GM18517 (cell line): ENCODE measurements at regions not wholly inside any gene's neighbourhood (a gene's known extent, or its start where the extent isn't known, plus 50 kb on each side); places are given as distances from the start of the nearest gene placed in this dataset.
A peak's percentile ranks its signal among the peaks of the same experiment; 100 is the strongest.

ENCODE experiments used
- ATAC-seq: cut with Tn5 transposase; IDR thresholded peaks from one replicate; pipeline ENCODE4 v1.9.1; 2021; ENCODE audit warnings: mild to moderate bottlenecking, moderate library complexity; ENCODE audit not compliant: unreplicated experiment

GRCh38 chr4:116872941-116873340 lies 212.4 kb downstream of the TRAM1L1 start:
- ATAC-seq = no peak

GRCh38 chr4:116872308-116872707 lies 213.1 kb downstream of the TRAM1L1 start:
- no peak for ATAC-seq

- no peak for ATAC-seq
These were observed 214.7 kb downstream of the TRAM1L1 start for GRCh38 chr4:116870686-116871085.

DNA sequence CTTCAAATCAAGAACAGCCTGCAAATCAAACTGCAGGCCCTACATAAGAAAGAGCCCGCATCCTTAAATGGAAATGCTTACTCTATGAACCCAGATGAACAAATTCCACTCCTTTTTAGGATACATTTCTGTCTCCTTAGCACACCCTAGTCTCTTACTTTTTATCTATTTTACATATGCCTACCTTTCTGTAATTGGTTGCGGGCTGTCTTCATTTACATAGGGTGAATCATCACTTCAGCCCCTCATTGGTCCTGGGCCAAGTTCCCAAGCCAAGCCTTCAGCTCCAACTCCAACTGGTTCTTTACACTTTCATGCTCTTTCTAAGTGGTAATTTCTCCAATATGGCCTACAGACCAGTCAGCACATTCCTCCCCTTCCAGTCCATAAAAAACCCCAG lies 219.3 kb downstream of the TRAM1L1 start:
- ATAC-seq = no peak

DNA sequence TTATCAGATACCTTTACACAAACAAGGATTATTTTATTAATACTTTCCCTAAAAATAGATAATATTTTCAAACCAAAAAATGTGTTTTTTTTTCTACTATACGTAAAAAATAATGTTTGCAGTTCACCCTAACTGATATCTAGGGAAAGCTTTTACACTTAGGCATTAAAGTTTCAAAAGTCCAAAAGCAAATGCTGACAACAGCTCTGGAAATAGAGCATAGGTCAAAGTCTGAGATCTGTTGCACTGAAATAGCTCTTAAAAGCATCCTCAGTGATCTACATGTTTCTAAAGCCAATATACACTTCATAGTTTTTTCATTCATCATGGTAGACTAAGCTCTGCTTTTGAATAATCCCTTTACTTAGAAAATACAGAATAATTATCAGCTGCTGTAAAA lies 222.8 kb downstream of the TRAM1L1 start:
- ATAC-seq = no peak

GRCh38 chr4:116860891-116861290 lies 224.5 kb downstream of the TRAM1L1 start:
- ATAC-seq = no peak

DNA sequence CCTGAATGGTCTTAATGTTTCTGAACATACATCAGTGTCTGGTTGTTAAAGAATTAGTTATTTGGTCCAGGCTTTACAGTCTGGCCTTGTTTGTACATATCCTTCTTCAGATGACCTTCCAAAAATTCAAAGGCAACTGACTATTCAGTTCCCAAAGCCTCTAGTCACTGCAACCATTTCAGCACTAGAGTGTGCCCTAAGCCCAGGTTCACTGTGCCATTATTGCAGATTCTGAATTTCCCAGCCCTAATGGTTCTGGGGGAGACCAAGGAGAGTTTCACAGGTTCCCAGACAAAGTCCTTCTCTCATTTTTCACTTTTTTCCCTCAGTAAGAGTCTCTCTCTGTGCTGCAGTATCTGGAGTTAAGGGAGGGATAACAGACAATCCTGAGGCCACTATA lies 235.8 kb downstream of the TRAM1L1 start:
- ATAC-seq = no peak

- ATAC-seq = no peak
These were observed 237.8 kb downstream of the TRAM1L1 start for GRCh38 chr4:116847616-116848015.

DNA sequence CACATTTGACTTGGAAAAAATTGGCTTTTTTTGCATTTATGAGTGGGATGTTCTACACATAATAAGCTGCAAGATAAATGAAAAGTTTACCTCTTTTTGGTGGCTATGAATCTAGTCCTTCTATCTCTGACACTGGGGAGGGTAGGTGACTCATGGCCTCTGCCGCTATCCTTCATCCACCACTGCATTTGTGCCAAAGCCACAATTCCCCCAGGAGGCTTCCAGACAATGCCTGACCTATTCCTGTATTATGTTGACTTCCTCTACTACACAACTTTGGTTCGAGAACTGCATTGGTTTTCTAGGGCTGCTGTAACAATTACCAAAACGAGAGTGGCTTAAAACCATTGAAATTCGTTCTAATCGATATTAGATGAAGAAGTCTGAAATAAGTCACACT lies 245.6 kb downstream of the TRAM1L1 start:
- ATAC-seq = no peak

- ATAC-seq = no peak
These were observed 246.8 kb downstream of the TRAM1L1 start for GRCh38 chr4:116838609-116839008.

DNA sequence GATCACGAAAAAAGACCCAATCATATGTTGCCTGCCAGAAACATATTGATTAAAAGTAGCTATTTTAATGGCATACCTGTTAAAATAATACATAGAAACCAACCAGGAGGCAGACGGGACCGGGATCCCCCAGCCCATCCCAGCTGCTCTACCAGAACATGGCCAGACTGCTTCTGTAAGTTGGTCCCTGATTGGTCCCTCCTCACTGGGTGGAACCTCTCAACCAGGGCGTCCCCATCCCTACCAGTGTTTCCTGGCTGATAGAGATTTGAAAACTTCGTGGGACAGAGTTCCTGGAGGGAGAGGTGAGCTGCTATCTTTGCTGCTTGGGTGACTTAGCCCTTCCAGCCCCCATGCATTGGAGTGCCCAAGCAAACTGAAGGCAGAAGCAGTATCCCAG lies 256.2 kb downstream of the TRAM1L1 start:
- no peak for ATAC-seq

- no peak for ATAC-seq
These were observed 261.2 kb downstream of the TRAM1L1 start for GRCh38 chr4:116824172-116824571.

DNA sequence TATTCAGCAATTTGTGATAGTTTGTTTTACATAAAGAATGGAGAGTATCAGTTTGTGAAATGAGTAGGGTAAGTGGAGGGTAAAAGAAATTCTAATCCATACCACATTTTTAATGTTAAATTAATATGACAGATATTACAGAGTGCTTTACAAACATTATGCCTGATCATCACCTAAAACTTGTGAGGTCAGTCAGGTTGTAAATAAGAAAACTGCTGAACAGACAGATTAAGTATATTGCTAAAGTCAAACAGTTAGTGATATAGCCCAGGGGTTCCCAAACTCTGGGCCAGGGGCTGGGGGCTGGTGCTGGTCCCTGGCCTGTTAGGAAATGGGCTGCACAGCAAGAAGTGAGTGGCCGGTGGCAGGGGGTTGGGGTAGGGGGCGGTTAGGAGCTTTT lies 273.6 kb downstream of the TRAM1L1 start:
- ATAC-seq = no peak

DNA sequence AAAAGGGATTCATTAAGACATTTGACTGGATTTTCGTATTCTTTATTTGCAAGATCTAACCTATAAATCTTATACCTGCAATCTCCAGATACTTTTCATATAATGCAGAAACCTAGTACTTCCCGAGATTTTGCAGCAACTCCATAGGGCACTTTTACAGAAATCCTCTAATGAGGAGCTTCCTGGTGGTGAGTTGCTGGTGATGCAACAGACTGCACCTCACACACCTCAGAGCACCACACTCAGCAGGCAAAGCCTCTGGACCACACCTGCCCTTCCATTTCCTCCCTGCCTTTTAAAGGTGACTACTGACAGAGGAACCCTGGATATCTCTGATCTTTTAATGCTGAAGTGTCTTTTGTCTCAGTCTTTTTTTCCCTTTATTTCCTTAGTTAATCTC lies 289.4 kb downstream of the TRAM1L1 start:
- ATAC-seq = no peak

GRCh38 chr4:116788723-116789122 lies 296.7 kb downstream of the TRAM1L1 start:
- no peak for ATAC-seq

- no peak for ATAC-seq
These were observed 330.3 kb downstream of the TRAM1L1 start for GRCh38 chr4:116755051-116755450.

DNA sequence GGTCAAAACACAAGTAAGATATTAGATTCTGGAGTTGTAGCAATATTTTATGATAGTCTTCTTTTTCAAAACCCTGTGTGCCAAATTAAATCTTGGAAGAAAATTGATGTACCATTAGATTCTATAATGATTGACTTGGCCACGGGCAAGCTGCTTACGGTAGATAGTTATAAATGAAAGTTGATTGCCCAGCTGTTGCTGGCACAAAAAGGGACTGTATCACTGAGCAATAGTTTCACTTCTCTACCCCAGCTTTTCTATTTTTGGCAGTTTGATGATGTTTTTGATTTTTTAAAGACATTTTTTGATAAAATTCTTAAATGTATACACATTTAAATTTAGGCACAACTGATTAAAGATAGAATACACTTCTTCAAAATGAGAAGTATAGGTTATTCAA lies 333.3 kb downstream of the TRAM1L1 start:
- ATAC-seq = no peak

DNA sequence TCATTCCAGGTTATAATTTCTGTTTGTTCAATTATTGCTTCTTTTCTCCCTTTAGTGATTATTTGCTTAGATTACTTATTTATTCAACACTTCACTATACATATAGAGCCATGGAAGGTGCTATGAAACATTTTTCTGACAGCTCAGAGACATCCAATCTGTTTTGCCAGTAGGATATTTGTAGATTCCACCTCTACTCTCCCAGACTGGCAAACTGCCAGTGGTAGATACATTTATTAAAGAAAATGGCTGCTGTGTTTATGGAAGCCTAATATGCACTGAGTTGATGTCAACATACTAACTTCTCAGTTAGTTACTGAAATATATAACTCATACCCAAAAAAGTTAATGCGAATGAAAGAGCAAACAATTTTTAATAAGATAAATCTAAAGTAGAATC lies 348.6 kb downstream of the TRAM1L1 start:
- no peak for ATAC-seq

GRCh38 chr4:116734178-116734577 lies 351.2 kb downstream of the TRAM1L1 start:
- no peak for ATAC-seq

- ATAC-seq = no peak
These were observed 352.0 kb downstream of the TRAM1L1 start for GRCh38 chr4:116733370-116733769.

GRCh38 chr4:116726523-116726922 lies 358.9 kb downstream of the TRAM1L1 start:
- ATAC-seq = no peak

DNA sequence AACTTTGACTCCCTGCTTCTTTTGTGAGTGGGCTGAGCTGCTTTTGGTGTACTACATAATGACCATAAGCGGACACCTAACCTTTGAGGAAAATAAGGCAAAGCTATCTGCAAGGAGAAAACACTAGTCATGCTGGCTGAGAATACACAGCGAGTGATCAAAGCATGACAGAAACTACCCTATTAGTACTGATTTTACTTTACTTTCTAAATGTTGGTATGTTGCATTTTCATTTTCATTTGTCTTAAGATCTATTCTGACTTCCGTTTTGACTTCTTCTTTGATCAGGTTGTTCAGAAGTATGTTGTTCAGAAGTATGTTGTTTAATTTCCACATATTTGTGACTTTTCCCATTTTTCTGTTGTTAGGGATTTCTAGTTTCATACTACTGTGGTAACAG lies 361.1 kb downstream of the TRAM1L1 start:
- ATAC-seq = peak; percentile 95

DNA sequence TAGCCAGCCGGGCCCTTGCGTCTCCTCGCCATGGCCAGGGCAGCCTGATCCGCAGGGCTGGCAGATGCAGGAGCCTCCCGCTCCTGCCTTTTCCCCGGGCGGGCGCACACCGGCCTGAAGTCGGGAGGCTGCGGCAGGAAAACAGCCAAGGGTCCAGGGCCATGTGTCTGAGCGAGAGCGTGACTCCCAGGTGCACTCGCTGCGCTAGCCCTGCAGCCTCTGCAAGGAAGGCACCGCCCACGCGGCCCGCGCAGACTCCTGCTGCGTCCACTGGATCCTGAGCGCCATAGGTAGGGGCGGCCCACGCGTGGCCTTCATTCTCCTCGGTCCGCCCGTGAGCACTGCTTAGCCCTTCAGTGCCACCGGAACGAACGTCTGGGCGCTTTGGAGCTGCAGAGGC lies 379.9 kb downstream of the TRAM1L1 start:
- no peak for ATAC-seq

DNA sequence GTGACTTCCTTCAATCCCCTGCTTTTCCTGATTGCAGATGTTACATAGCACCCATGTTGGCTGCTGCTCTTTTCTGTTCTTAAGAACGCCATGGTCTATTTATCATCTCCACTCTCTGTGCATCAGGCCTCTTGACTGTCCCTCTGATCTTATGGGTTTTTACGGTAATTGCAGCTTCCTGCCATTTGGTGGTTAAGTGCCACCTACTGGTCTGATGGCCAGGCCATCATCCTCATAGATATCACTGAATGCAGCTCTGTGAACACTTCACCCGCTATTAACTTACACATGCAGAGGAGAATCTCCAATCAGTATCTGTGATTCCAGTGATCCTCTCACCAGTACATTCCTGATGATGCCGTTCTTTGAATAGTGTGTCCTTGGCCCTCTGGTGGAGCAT lies 382.4 kb downstream of the TRAM1L1 start:
- no peak for ATAC-seq
